ENCODE measurements at regions not wholly inside any gene's neighbourhood (a gene's known extent, or its start where the extent isn't known, plus 50 kb on each side); places are given as distances from the start of the nearest gene placed in this dataset.
"Not testable (repeated sequence)": the region's sequence is repeated elsewhere in the genome, so short reads cannot be mapped to it uniquely, and the experiment has no call there.

- peaks cover 21% of the 10 kb centered on the region for H3K4me1 Mint-ChIP-seq
- no peak for DNase-seq (ENCODE audit: low spot score in 2 of 2)
- H3K27me3 Mint-ChIP-seq: no peaks in the 10 kb centered on the region
- no peak for ATAC-seq (ENCODE audit: low read depth)
- H3K27ac Mint-ChIP-seq: no peak overlapping the region
- no peak overlapping the region for H3K4me3 Mint-ChIP-seq
- no peaks in the 10 kb centered on the region for H3K36me3 Mint-ChIP-seq
- no peaks in the 10 kb centered on the region for H3K9me3 Mint-ChIP-seq
Measured at GRCh38 chr3:13238687-13239466, 165.6 kb upstream of the IQSEC1 start.

GRCh38 chr3:13237776-13238490 lies 164.7 kb upstream of the IQSEC1 start:
- Mint-ChIP-seq H3K9me3 (no peaks in the 10 kb centered on the region), H3K27me3 (no peaks in the 10 kb centered on the region), H3K36me3 (no peaks in the 10 kb centered on the region), H3K4me3 (no peak overlapping the region), H3K4me1 (peaks cover 26% of the 10 kb centered on the region), H3K27ac (no peak overlapping the region)
- ATAC-seq (ENCODE audit: low read depth) (no peak), DNase-seq (ENCODE audit: low spot score in 2 of 2) (no peak)

DNA sequence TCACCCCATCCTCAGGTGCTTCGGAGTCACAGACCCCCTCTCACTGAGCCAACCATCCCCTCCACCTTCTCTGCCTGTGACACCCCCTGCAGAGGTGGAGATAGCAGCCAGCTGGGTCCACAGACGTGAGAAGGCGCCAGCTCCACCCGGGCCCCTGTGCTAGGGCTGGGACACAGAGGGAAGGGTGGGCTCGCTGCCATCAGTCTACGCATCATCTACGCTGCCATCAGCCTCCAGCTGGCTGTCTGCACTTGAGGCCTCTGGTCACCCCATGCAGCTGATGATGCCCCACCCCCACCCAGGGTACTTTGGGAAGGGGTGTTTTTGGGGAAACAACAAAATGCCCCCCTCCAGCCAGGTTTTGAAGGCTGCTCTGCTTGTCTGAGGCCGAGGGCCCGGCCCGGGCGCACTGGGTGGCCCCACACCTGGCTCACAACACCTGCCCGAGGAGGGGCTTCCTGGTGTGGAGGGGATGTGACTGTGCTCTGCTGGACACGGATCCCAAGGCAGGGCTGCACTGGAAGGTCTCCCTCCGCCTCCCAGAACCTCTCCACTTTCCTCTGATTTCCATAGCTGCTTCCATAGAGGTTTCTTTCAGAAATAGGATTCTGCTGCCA lies 163.4 kb upstream of the IQSEC1 start:
- Mint-ChIP-seq H3K27ac (no peak overlapping the region), H3K36me3 (no peaks in the 10 kb centered on the region), H3K4me1 (peaks cover 31% of the 10 kb centered on the region), H3K9me3 (no peaks in the 10 kb centered on the region), H3K27me3 (no peaks in the 10 kb centered on the region), H3K4me3 (no peak overlapping the region)
- ATAC-seq (ENCODE audit: low read depth) (no peak), DNase-seq (ENCODE audit: low spot score in 2 of 2) (no peak)

DNA sequence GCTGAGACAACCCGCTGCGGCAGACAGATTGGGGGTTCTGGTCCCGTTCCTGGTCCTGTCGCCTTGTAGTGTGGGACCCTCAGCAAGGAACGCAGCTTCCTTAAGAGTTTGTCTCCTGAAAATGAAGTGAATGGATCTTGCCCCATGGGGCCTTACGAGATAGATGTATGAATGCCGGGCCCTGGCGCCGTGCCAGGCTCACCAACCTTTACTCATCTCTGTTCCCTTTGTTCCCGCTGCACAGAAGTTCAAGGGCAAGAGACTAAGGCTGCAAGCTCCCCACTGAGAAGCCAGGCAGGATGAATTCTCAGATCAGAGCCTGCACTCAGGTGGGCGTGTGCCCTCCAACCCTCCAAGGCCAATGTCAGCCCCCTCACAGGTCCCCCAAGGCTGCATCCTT lies 162.7 kb upstream of the IQSEC1 start:
- DNase-seq (ENCODE audit: low spot score in 2 of 2) (no peak), ATAC-seq (ENCODE audit: low read depth) (no peak)
- Mint-ChIP-seq H3K4me1 (peaks cover 32% of the 10 kb centered on the region), H3K4me3 (peak overlapping the region; percentile 21), H3K27me3 (no peaks in the 10 kb centered on the region), H3K9me3 (no peaks in the 10 kb centered on the region), H3K36me3 (no peaks in the 10 kb centered on the region), H3K27ac (no peak overlapping the region)

DNA sequence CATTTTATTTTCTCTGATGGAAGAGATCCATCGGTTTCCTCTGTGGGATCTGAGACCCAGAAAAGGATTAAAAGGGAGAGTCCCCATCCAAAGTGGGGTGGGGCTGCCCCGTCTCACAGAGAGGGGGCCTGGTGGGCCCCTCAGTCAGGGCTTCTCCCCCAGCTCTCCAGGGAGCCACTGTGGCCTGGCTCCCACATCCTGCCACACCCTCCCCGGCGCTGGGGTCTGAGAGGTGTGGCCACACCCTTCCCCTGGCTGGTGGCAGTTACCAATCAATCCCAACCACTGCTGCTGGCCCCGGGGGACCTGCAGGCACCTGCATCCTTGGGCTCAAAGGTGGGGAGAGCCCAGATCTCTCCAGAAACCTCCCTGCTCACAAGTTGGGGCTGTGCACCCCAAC lies 161.8 kb upstream of the IQSEC1 start:
- Mint-ChIP-seq H3K4me3 (peak overlapping the region; percentile 73), H3K27ac (peak overlapping the region; percentile 21), H3K4me1 (peaks cover 32% of the 10 kb centered on the region), H3K27me3 (no peaks in the 10 kb centered on the region), H3K9me3 (no peaks in the 10 kb centered on the region), H3K36me3 (no peaks in the 10 kb centered on the region)
- DNase-seq (ENCODE audit: low spot score in 2 of 2) (no peak), ATAC-seq (ENCODE audit: low read depth) (peak; percentile 80)

- H3K4me3 Mint-ChIP-seq: peak overlapping the region; percentile 73
- no peaks in the 10 kb centered on the region for H3K9me3 Mint-ChIP-seq
- H3K36me3 Mint-ChIP-seq: no peaks in the 10 kb centered on the region
- DNase-seq (ENCODE audit: low spot score in 2 of 2) (no peak), ATAC-seq (ENCODE audit: low read depth) (peak; percentile 39)
- H3K27me3 Mint-ChIP-seq: no peaks in the 10 kb centered on the region
- H3K27ac Mint-ChIP-seq: peak overlapping the region; percentile 21
- peaks cover 32% of the 10 kb centered on the region for H3K4me1 Mint-ChIP-seq
Measured at GRCh38 chr3:13234666-13235065, 161.4 kb upstream of the IQSEC1 start.

DNA sequence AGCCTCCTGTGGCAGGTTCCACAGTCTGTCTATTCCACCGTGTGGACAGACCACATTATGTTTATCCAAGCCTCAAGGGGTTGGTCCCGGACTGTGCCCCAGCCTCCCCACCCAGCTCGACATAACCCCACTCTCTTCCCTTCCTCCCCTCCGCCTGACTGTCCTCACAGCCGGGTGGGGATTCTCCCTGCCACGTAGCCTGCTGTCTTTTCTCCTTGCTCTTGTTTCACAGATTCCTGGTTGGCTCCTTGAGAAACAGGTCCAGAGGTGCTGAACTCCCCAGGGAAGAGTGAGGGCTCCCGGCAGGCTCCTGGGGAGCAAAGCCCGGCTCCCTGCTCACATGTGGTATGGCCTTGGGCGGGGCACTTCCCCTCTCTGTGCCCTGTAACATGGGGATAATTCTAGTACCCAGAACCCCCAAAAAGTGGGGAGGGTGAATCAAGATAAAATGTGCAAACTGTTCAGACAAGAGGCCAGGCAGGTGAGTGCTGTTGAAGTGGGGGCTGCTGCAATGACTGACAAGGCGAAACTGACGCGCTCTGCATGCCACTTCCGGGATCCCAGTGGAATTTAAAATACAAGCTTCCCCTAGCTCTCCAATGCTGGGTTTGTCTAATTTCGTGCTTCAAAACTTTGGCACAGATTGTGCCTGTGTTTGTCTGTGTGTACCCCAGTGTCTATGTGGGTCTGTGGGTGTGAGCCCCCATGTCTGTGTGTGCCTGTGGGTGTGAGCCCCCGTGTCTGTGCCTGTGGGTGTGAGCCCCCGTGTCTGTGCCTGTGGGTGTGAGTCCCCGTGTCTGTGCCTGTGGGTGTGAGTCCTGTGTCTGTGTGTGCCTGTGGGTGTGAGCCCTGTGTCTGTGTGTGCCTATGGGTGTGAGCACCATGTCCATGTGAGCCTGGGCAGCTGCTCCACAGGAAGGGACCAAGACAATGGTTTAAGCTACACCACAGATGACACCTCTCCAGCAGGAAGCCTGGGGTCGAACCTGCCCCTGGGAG lies 160.6 kb upstream of the IQSEC1 start:
- Mint-ChIP-seq H3K4me3 (peak overlapping the region; percentile 73), H3K9me3 (no peaks in the 10 kb centered on the region)

GRCh38 chr3:13231781-13232666 lies 158.8 kb upstream of the IQSEC1 start:
- ATAC-seq (ENCODE audit: low read depth) (no peak), DNase-seq (ENCODE audit: low spot score in 2 of 2) (no peak)
- Mint-ChIP-seq H3K36me3 (no peaks in the 10 kb centered on the region), H3K4me1 (peaks cover 33% of the 10 kb centered on the region), H3K4me3 (no peak overlapping the region), H3K9me3 (no peaks in the 10 kb centered on the region), H3K27ac (no peak overlapping the region), H3K27me3 (no peaks in the 10 kb centered on the region)

More for the DNA sequence above, 160.6 kb upstream of the IQSEC1 start:
- H3K27ac Mint-ChIP-seq: peak overlapping the region; percentile 7
- peaks cover 32% of the 10 kb centered on the region for H3K4me1 Mint-ChIP-seq
- peak; percentile 41 for ATAC-seq (ENCODE audit: low read depth)
- no peak for DNase-seq (ENCODE audit: low spot score in 2 of 2)
- H3K36me3 Mint-ChIP-seq: no peaks in the 10 kb centered on the region
- no peaks in the 10 kb centered on the region for H3K27me3 Mint-ChIP-seq

DNA sequence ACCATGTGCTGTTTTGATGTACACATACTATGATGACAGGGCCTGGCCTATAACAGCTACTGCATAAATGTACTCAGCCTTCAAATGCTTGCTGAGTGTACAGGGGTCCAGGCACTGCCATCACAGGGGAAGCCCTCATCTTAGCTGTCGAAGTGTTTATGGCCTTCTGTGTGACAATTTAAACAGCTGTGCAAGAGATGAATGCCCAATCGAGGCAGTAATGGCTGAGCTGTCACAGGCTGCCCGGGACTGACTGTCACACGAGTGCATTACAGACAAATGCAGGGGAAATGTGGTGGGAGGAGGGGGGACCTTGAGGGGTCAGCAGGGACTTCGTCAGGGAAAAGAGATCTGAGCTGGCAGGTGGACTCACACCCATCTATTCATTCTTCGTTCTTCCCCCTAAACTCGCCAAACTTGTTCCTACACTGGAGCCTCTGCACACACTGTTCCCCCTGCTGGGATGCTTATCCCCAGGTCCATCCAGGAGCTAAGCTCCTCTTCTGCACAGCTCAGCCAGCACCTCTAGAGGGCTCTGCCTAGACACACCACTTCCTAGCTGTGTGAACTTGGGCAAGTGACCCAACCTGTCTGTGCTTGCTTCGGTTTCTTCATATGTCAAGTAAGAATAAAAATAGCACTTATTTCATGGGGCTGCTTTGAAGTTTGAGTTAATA lies 156.2 kb upstream of the IQSEC1 start:
- no peak overlapping the region for H3K4me3 Mint-ChIP-seq
- peaks cover 20% of the 10 kb centered on the region for H3K4me1 Mint-ChIP-seq
- no peak overlapping the region for H3K27ac Mint-ChIP-seq
- no peak for ATAC-seq (ENCODE audit: low read depth)
- no peaks in the 10 kb centered on the region for H3K27me3 Mint-ChIP-seq
- DNase-seq (ENCODE audit: low spot score in 2 of 2): no peak
- no peaks in the 10 kb centered on the region for H3K36me3 Mint-ChIP-seq
- H3K9me3 Mint-ChIP-seq: no peaks in the 10 kb centered on the region

DNA sequence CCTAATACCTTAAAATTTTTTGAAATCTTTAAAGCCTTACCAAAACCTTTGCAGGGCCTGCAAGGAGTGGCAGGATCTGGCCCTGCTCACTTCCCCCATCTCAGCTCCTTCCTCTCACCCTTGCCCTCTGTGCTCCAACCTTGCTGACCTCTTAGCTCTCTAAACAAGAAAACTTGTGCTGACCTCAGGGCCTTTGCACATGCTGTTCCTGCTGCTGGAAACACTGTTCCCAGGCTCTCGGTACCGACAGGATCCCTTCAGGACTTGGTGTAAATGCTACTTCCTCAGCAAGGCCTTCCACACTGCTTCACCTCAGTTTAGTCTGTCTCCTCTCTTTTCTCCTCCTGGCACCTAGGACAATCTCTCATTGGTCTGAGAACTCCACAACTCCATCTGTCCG lies 155.4 kb upstream of the IQSEC1 start:
- no peaks in the 10 kb centered on the region for H3K27me3 Mint-ChIP-seq
- no peak for ATAC-seq (ENCODE audit: low read depth)
- H3K9me3 Mint-ChIP-seq: no peaks in the 10 kb centered on the region
- peaks cover 17% of the 10 kb centered on the region for H3K4me1 Mint-ChIP-seq
- no peak overlapping the region for H3K4me3 Mint-ChIP-seq
- no peak overlapping the region for H3K27ac Mint-ChIP-seq
- DNase-seq (ENCODE audit: low spot score in 2 of 2): no peak
- no peaks in the 10 kb centered on the region for H3K36me3 Mint-ChIP-seq

GRCh38 chr3:13228169-13228568 lies 154.9 kb upstream of the IQSEC1 start:
- ATAC-seq (ENCODE audit: low read depth); H3K9me3 Mint-ChIP-seq; H3K27ac Mint-ChIP-seq; DNase-seq (ENCODE audit: low spot score in 2 of 2); H3K36me3 Mint-ChIP-seq; H3K27me3 Mint-ChIP-seq; H3K4me3 Mint-ChIP-seq: not testable (repeated sequence)
- H3K4me1 Mint-ChIP-seq: peaks cover 13% of the 10 kb centered on the region

DNA sequence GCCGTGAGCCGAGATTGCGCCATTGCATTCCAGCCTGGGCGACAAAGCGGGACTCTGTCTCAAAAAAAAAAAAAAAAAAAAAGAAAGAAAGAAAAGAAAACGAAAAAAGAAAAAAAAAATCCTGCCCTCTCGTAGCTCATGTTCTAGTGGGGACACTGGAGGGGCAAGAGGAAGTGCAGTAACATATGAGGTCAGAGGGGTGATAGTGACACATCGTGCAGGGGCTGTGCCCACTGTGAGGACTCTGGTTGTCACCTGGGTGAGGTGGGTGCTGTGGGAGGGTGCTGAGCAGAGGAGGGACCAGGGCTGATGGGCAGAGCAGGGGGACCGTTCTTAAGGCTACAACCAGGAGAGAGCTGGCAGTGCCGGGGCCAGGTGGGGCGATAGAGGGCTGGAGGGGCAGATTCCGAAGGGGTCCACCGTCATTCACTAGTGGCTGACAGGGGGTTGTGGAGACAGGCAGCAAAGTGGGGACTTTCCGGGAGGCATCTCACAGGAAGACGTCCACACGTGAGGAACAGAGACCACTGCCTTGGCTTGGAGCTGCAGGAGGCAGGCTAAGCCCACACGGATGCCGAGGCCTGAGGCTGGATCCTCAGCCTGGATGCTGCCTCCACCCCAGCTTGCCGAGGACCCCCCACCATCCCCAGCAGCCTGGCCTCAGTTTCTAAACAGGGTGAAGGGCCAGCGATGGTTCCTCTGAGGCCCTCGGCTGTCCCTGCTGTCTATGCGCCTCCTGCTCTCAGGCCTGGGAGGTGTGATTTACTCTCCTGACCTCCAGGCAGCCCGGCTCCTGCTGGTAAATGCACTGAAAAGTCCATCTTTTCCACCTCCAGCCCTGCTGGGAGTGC lies 154.3 kb upstream of the IQSEC1 start:
- Mint-ChIP-seq H3K9me3 (no peaks in the 10 kb centered on the region), H3K36me3 (no peaks in the 10 kb centered on the region), H3K4me3 (no peak overlapping the region), H3K27ac (no peak overlapping the region), H3K4me1 (peaks cover 10% of the 10 kb centered on the region), H3K27me3 (peaks cover 3% of the 10 kb centered on the region)
- no peak for DNase-seq (ENCODE audit: low spot score in 2 of 2)
- ATAC-seq (ENCODE audit: low read depth): no peak

All from memory B cell (primary cell).